SK-N-SH (cell line): ENCODE measurements at regions not wholly inside any gene's neighbourhood (a gene's known extent, or its start where the extent isn't known, plus 50 kb on each side); places are given as distances from the start of the nearest gene placed in this dataset.

Experiments used
- CTCF ChIA-PET: fragments of 300-600, 350-600 bp; formaldehyde crosslinking; extraction: SDS; loops from one replicate; lab custom pipeline; 2021; lab: Yijun Ruan, JAX
- POLR2A ChIA-PET: fragments of 350-600 bp; sonication (Branson Sonifier 250); formaldehyde crosslinking; extraction: SDS; loops from one replicate; lab custom pipeline; 2020; ENCODE audit warnings: antibody characterized with exemption, inconsistent platforms; lab: Yijun Ruan, JAX
- DNase-seq: peaks from one replicate; pipeline ENCODE4 v3.0.0; 2012
- H2AFZ ChIP-seq: fragments of 200-600 bp; sonication (generic); 2 replicates; pipeline ENCODE4 v1.8.1; 2016; ENCODE audit warnings: antibody characterized with exemption, mild to moderate bottlenecking, low read depth
- H3F3A ChIP-seq: fragments of 200-600 bp; sonication (generic); replicated peaks from 2 replicates; pipeline ENCODE3; 2016; ENCODE audit warnings: antibody characterized with exemption, mild to moderate bottlenecking; ENCODE audit not compliant: insufficient read depth
- H3K27ac ChIP-seq, 2 experiments: fragments of 200-500 bp in 1 of 2; fragments of 200-600 bp in 1 of 2; sonication (Bioruptor generic) in 1 of 2; sonication (generic), shearing (Covaris generic) in 1 of 2; 2 replicates each; pipeline versions ENCODE4 v1.5.1 to v1.6.1; 2014 to 2016; ENCODE audit warnings: low read depth in 2 of 2, inconsistent platforms in 1 of 2, low read length in 1 of 2, mild to moderate bottlenecking in 1 of 2, mixed read lengths in 1 of 2
- H3K27me3 ChIP-seq: fragments of 200-600 bp; sonication (generic), shearing (Covaris generic); 2 replicates; pipeline ENCODE4 v1.6.1; 2016; ENCODE audit warnings: mixed run types; ENCODE audit not compliant: insufficient read depth
- H3K36me3 ChIP-seq, 2 experiments: fragments of 200-500 bp in 1 of 2; fragments of 200-600 bp in 1 of 2; sonication (Bioruptor generic) in 1 of 2; sonication (generic) in 1 of 2; replicated peaks in 1 of 2; 2 replicates each; pipeline versions ENCODE3 to v1.5.1; 2014 to 2016; ENCODE audit warnings: low read length in 1 of 2, mild to moderate bottlenecking in 1 of 2; ENCODE audit not compliant: insufficient read depth in 2 of 2, control insufficient read depth in 1 of 2
- H3K4me1 ChIP-seq, 2 experiments: fragments of 200-500 bp in 1 of 2; fragments of 200-600 bp in 1 of 2; sonication (Bioruptor generic) in 1 of 2; sonication (generic), shearing (Covaris generic) in 1 of 2; 2 replicates each; pipeline versions ENCODE4 v1.5.1 to v1.6.1; 2014 to 2016; ENCODE audit warnings: low read depth in 1 of 2, low read length in 1 of 2, mixed run types in 1 of 2; ENCODE audit not compliant: insufficient read depth in 2 of 2, control insufficient read depth in 1 of 2
- H3K4me2 ChIP-seq: fragments of 200-600 bp; sonication (generic), shearing (Covaris generic); 2 replicates; pipeline ENCODE4 v1.6.1; 2017; ENCODE audit warnings: mixed run types
- H3K4me3 ChIP-seq, 2 experiments: fragments of 200-500 bp in 1 of 2; fragments of 200-600 bp in 1 of 2; sonication (Bioruptor generic) in 1 of 2; sonication (generic), shearing (Covaris generic) in 1 of 2; 2 replicates each; pipeline versions ENCODE4 v1.5.1 to v1.8.1; 2014 to 2016; ENCODE audit warnings: low read depth in 2 of 2, inconsistent platforms in 1 of 2, low read length in 1 of 2, mild to moderate bottlenecking in 1 of 2, mixed read lengths in 1 of 2, moderate library complexity in 1 of 2
- H3K79me2 ChIP-seq: fragments of 200-600 bp; sonication (generic); 2 replicates; pipeline ENCODE4 v1.8.1; 2017; ENCODE audit warnings: mild to moderate bottlenecking; ENCODE audit not compliant: insufficient read depth
- H3K9ac ChIP-seq: fragments of 200-600 bp; sonication (generic); 2 replicates; pipeline ENCODE4 v1.6.1; 2017; ENCODE audit warnings: mixed run types
- H3K9me2 ChIP-seq: fragments of 200-600 bp; sonication (generic); 2 replicates; pipeline ENCODE4 v1.6.1; 2017; ENCODE audit warnings: mixed run types
- H3K9me3 ChIP-seq: fragments of 200-600 bp; sonication (generic); 2 replicates; pipeline ENCODE4 v1.6.1; 2017; ENCODE audit warnings: mixed run types, mild to moderate bottlenecking, moderate library complexity
- H4K20me1 ChIP-seq: fragments of 200-600 bp; sonication (generic); 2 replicates; pipeline ENCODE4 v1.6.1; 2017; ENCODE audit warnings: mild to moderate bottlenecking, mixed run types; ENCODE audit not compliant: insufficient read depth
- FOSL2 ChIP-seq: IDR thresholded peaks from 2 replicates; pipeline ENCODE4 v1.4.0; 2012; ENCODE audit warnings: low read depth, mild to moderate bottlenecking, moderate library complexity, borderline replicate concordance
- FOXJ3 ChIP-seq: sonication (generic); formaldehyde crosslinking; IDR thresholded peaks from 2 replicates; pipeline ENCODE4 v1.5.1; 2020; ENCODE audit warnings: mild to moderate bottlenecking, missing genetic modification reagents
- GABPA ChIP-seq: IDR thresholded peaks from 2 replicates; pipeline ENCODE4 v1.4.0; 2012; ENCODE audit warnings: low read depth, mild to moderate bottlenecking
- NRF1 ChIP-seq: IDR thresholded peaks from 2 replicates; pipeline ENCODE4 v1.6.1; 2012; ENCODE audit warnings: low read depth, mild to moderate bottlenecking, low read length
- RAD21 ChIP-seq: IDR thresholded peaks from 2 replicates; pipeline ENCODE4 v1.6.1; 2012; ENCODE audit warnings: mild to moderate bottlenecking, low read length
- RFX5 ChIP-seq: IDR thresholded peaks from 2 replicates; pipeline ENCODE4 v1.6.1; 2012; ENCODE audit warnings: mild to moderate bottlenecking, improper control_type of control experiment, low read length
- RXRA ChIP-seq: IDR thresholded peaks from 2 replicates; pipeline ENCODE4 v1.4.0; 2012; ENCODE audit warnings: low read depth, mild to moderate bottlenecking, borderline replicate concordance
- SIN3A ChIP-seq: IDR thresholded peaks from 2 replicates; pipeline ENCODE4 v1.6.1; 2012; ENCODE audit warnings: low read depth, mild to moderate bottlenecking, low read length, moderate library complexity, borderline replicate concordance
- SMC3 ChIP-seq: IDR thresholded peaks from 2 replicates; pipeline ENCODE4 v1.6.1; 2012; ENCODE audit warnings: low read depth, low read length, improper control_type of control experiment
- whole genome bisulfite sequencing: methylation state at CpG from one replicate; pipeline ENCODE4 v1.1.6; 2017; ENCODE audit warnings: low lambda C conversion rate; 5-methylcytosine and 5-hydroxymethylcytosine counted together
- TF ChIP-seq, protein P1 (sequence below): IDR thresholded peaks from 2 replicates; pipeline ENCODE4 v1.4.0; 2012; ENCODE audit warnings: low read depth
- TF ChIP-seq, protein P2 (sequence below): fragments of 150-350 bp; IDR thresholded peaks from 2 replicates; pipeline ENCODE4 v1.6.1; 2016; ENCODE audit warnings: mild to moderate bottlenecking, low read depth, low read length
- TF ChIP-seq, protein P3 (sequence below): IDR thresholded peaks from 2 replicates; pipeline ENCODE4 v1.4.0; 2012; ENCODE audit warnings: low read depth, borderline replicate concordance
- TF ChIP-seq, protein P4 (sequence below): IDR thresholded peaks from 2 replicates; pipeline ENCODE4 v1.6.1; 2012; ENCODE audit warnings: mild to moderate bottlenecking, low read depth, low read length, moderate library complexity
- TF ChIP-seq, protein P5 (sequence below): IDR thresholded peaks from 2 replicates; pipeline ENCODE4 v1.4.0; 2012; ENCODE audit warnings: low read depth, borderline replicate concordance
- TF ChIP-seq, protein P6 (sequence below): fragments of 150-350 bp; IDR thresholded peaks from 2 replicates; pipeline ENCODE4 v1.6.1; 2017; ENCODE audit warnings: antibody characterized with exemption, low read length, low read depth, borderline replicate concordance

DNA sequence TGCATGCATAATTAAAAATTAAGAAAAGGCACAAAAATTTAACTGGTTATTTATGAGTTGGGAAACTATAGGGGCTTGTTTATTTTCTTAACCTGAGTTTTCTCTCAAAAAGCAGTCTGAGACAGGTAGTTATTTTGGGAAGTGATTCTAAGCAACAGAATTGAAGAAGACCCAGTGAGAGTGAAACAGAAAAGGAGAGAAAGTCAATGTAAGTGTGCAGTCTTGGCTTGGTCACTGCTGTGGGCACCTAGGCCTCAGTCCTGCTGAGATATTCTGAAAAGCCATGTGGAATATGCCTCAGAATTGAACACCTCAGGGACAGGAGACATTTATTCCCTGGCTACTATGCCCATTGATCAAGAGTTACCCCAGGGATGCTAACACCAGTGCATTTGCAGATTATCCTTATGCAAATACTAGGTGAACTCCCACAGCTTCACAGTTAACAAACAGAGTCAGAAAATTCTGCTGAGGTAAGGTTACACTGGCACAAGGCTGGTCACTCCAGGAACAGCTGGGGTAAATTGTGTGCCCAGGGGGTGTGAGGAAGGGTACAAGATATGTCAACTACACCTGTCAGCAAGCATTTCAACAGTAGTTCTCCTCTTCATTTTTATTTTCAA lies 222.7 kb downstream of the EFHB start (continued):
- TF ChIP-seq RAD21: no peak
- TF ChIP-seq SIN3A: no peak
- TF ChIP-seq GABPA: no peak
- TF ChIP-seq NRF1: no peak
- TF ChIP-seq SMC3: no peak
- TF ChIP-seq FOSL2: no peak
- no peak for TF ChIP-seq RXRA
- no peak for TF ChIP-seq RFX5
- TF ChIP-seq, protein P1, sequence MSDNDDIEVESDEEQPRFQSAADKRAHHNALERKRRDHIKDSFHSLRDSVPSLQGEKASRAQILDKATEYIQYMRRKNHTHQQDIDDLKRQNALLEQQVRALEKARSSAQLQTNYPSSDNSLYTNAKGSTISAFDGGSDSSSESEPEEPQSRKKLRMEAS: no peak
- TF ChIP-seq FOXJ3 (CRISPR knock-in tag): no peak
- TF ChIP-seq, protein P2, sequence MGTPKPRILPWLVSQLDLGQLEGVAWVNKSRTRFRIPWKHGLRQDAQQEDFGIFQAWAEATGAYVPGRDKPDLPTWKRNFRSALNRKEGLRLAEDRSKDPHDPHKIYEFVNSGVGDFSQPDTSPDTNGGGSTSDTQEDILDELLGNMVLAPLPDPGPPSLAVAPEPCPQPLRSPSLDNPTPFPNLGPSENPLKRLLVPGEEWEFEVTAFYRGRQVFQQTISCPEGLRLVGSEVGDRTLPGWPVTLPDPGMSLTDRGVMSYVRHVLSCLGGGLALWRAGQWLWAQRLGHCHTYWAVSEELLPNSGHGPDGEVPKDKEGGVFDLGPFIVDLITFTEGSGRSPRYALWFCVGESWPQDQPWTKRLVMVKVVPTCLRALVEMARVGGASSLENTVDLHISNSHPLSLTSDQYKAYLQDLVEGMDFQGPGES: no peak

DNA sequence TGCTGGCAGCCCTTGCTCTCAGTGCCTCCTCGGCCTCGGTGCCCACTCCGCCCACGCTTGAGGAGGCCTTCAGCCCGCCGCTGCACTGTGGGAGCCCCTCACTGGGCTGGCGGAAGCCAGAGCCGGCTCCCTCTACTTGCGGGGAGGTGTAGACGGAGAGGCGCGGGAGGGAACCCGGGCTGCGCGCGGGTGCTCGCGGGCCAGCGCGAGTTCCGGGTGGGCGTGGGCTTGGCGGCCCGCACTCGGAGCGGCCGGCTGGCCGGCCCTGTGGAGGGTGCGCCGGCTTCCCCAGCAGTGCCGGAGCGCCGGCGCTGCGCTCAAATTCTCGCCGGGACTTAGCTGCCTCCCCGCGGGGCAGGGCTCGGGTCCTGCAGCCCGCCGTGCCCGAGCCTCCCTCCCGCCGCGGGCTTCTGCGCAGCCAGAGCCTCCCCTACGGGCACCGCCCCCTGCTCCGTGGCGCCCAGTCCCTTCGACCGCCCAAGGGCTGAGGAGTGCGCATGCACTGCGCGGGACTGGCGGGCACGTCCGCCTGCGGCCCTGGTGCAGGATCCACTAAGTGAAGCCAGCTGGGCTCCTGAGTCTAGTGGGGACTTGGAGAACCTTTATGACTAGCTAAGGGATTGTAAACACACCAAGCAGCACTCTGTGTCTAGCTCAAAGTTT lies 231.5 kb downstream of the EFHB start:
- Histone ChIP-seq H3K36me3 (no peaks in the 10 kb centered on the region), H3K9me3 (no peaks in the 10 kb centered on the region), H3K27ac (no peak overlapping the region), H3F3A (no peaks in the 10 kb centered on the region), H3K27me3 (no peaks in the 10 kb centered on the region), H2AFZ (no peak overlapping the region), H4K20me1 (no peaks in the 10 kb centered on the region), H3K9ac (no peak overlapping the region), H3K4me2 (no peak overlapping the region), H3K4me1 (no peaks in the 10 kb centered on the region), H3K9me2 (no peaks in the 10 kb centered on the region), H3K4me3 (no peak overlapping the region)
- ChIA-PET POLR2A (no interaction called here), CTCF (interaction anchor here (0.8 kb wide), 1 partner anchor 14 kb away, joined by 3 read pairs; no protein-coding TSS in a partner anchor)
- no peak for DNase-seq
- 69% methylated on average over 12 of the region's 60 CpGs for WGBS
- TF ChIP-seq, protein P3, sequence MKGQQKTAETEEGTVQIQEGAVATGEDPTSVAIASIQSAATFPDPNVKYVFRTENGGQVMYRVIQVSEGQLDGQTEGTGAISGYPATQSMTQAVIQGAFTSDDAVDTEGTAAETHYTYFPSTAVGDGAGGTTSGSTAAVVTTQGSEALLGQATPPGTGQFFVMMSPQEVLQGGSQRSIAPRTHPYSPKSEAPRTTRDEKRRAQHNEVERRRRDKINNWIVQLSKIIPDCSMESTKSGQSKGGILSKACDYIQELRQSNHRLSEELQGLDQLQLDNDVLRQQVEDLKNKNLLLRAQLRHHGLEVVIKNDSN: no peak
- TF ChIP-seq, all 33 proteins: peak for 0
- H3K79me2 ChIP-seq: no peaks in the 10 kb centered on the region

DNA sequence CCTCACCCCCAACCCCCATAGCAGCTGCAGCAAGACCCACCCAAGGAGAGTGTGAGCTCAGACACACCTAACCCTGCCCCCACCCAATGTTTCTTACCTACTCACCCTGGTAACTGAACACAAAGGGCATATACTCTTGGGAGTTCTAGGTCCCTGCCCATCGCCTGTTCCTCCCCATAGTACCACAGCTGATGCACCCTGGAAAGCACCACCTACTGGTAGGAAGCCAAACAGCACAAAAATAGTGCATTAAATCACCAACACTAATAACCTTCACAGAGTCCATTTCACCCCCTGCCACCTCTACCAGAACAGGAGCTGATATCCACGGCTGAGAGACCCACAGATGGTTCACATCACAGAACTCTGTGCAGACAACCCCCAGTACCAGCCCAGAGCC lies 245.2 kb downstream of the EFHB start:
- CTCF ChIA-PET: interaction anchor here (0.9 to 1.0 kb wide), 2 partner anchors 14 to 178 kb away, joined by 3 read pairs; no protein-coding TSS in a partner anchor
- H3K9ac ChIP-seq: no peak overlapping the region
- H3F3A ChIP-seq: no peaks in the 10 kb centered on the region
- TF ChIP-seq SMC3 (no peak), SIN3A (no peak)
- TF ChIP-seq, protein P4, sequence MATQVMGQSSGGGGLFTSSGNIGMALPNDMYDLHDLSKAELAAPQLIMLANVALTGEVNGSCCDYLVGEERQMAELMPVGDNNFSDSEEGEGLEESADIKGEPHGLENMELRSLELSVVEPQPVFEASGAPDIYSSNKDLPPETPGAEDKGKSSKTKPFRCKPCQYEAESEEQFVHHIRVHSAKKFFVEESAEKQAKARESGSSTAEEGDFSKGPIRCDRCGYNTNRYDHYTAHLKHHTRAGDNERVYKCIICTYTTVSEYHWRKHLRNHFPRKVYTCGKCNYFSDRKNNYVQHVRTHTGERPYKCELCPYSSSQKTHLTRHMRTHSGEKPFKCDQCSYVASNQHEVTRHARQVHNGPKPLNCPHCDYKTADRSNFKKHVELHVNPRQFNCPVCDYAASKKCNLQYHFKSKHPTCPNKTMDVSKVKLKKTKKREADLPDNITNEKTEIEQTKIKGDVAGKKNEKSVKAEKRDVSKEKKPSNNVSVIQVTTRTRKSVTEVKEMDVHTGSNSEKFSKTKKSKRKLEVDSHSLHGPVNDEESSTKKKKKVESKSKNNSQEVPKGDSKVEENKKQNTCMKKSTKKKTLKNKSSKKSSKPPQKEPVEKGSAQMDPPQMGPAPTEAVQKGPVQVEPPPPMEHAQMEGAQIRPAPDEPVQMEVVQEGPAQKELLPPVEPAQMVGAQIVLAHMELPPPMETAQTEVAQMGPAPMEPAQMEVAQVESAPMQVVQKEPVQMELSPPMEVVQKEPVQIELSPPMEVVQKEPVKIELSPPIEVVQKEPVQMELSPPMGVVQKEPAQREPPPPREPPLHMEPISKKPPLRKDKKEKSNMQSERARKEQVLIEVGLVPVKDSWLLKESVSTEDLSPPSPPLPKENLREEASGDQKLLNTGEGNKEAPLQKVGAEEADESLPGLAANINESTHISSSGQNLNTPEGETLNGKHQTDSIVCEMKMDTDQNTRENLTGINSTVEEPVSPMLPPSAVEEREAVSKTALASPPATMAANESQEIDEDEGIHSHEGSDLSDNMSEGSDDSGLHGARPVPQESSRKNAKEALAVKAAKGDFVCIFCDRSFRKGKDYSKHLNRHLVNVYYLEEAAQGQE: no peak
- TF ChIP-seq, protein P5, sequence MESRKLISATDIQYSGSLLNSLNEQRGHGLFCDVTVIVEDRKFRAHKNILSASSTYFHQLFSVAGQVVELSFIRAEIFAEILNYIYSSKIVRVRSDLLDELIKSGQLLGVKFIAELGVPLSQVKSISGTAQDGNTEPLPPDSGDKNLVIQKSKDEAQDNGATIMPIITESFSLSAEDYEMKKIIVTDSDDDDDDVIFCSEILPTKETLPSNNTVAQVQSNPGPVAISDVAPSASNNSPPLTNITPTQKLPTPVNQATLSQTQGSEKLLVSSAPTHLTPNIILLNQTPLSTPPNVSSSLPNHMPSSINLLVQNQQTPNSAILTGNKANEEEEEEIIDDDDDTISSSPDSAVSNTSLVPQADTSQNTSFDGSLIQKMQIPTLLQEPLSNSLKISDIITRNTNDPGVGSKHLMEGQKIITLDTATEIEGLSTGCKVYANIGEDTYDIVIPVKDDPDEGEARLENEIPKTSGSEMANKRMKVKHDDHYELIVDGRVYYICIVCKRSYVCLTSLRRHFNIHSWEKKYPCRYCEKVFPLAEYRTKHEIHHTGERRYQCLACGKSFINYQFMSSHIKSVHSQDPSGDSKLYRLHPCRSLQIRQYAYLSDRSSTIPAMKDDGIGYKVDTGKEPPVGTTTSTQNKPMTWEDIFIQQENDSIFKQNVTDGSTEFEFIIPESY: no peak
- TF ChIP-seq, protein P6, sequence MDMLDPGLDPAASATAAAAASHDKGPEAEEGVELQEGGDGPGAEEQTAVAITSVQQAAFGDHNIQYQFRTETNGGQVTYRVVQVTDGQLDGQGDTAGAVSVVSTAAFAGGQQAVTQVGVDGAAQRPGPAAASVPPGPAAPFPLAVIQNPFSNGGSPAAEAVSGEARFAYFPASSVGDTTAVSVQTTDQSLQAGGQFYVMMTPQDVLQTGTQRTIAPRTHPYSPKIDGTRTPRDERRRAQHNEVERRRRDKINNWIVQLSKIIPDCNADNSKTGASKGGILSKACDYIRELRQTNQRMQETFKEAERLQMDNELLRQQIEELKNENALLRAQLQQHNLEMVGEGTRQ: no peak

More for the DNA sequence above, 245.2 kb downstream of the EFHB start:
- POLR2A ChIA-PET: no interaction called here
- H3K27me3 ChIP-seq: no peaks in the 10 kb centered on the region
- DNase-seq: no peak
- no peaks in the 10 kb centered on the region for H3K36me3 ChIP-seq
- H3K79me2 ChIP-seq: no peaks in the 10 kb centered on the region
- H4K20me1 ChIP-seq: no peaks in the 10 kb centered on the region
- H3K4me2 ChIP-seq: no peak overlapping the region
- no peaks in the 10 kb centered on the region for H3K4me1 ChIP-seq
- no peak overlapping the region for H2AFZ ChIP-seq
- no peaks in the 10 kb centered on the region for H3K9me2 ChIP-seq
- H3K9me3 ChIP-seq: no peaks in the 10 kb centered on the region
- no peak overlapping the region for H3K27ac ChIP-seq
- no peak overlapping the region for H3K4me3 ChIP-seq
- 5% methylated on average over 2 of the region's 2 CpGs for WGBS
